K562 (cell line): ENCODE measurements at regions not wholly inside any gene's neighbourhood (a gene's known extent, or its start where the extent isn't known, plus 50 kb on each side); places are given as distances from the start of the nearest gene placed in this dataset.

Experiments used
- ATAC-seq: fragments of 200-7000 bp; cut with Tn5 transposase; 3 replicates; pipeline ENCODE4 v1.9.1; 2020; ENCODE audit warnings: moderate library complexity
- BruUV-seq: library from RNA; stranded (reverse); fragments of 400-500 nt; replicated peaks from 2 replicates; lab custom pipeline; 2021; lab: Mats Ljungman, UMichigan
- CTCF ChIA-PET: fragments of 300-600 bp; formaldehyde crosslinking; extraction: SDS; loops from one replicate; lab custom pipeline; 2021; ENCODE audit warnings: low intra/inter-chr PET ratio; lab: Yijun Ruan, JAX
- POLR2A ChIA-PET: fragments of 300-600, 350-650 bp; sonication (Branson Sonifier 250); formaldehyde crosslinking; extraction: SDS; loops from one replicate; lab custom pipeline; 2021; ENCODE audit warnings: antibody characterized with exemption, inconsistent platforms; lab: Yijun Ruan, JAX
- DNase-seq, 4 experiments: peaks; one replicate each; pipeline versions ENCODE4 v3.0.0 to v3.0.0-alpha.2; 2011 to 2018; ENCODE audit warnings: low spot score in 3 of 4, mixed read lengths in 3 of 4; ENCODE audit errors: extremely low read depth in 1 of 4
- FAIRE-seq: peaks from 2 replicates; lab custom pipeline; 2011; peaks lifted over from hg19 to GRCh38; lab: Jason Lieb, UNC
- H2AFZ ChIP-seq: 2 replicates; pipeline ENCODE4 v1.6.0; 2011; ENCODE audit warnings: low read depth, low read length, control low read depth, inconsistent platforms
- H3K27ac ChIP-seq: fragments of 200-600 bp; 3 replicates; pipeline ENCODE4 v1.8.0; 2011; ENCODE audit warnings: low read depth, mild to moderate bottlenecking, control low read depth, inconsistent platforms, low read length, moderate library complexity, mixed read lengths; ENCODE audit errors: extremely low read depth
- H3K27me3 ChIP-seq, 2 experiments: fragments of 300-600 bp in 1 of 2; 2 replicates in 1 of 2; 3 replicates in 1 of 2; pipeline versions ENCODE4 v1.6.0 to v1.8.0; 2011; ENCODE audit warnings: inconsistent platforms in 2 of 2, low read length in 2 of 2, mild to moderate bottlenecking in 1 of 2, mixed read lengths in 1 of 2, moderate library complexity in 1 of 2; ENCODE audit not compliant: control insufficient read depth in 2 of 2, insufficient read depth in 2 of 2
- H3K36me3 ChIP-seq: fragments of 300-600 bp; 3 replicates; pipeline ENCODE4 v1.8.0; 2011; ENCODE audit warnings: mild to moderate bottlenecking, low read length, inconsistent platforms; ENCODE audit not compliant: control insufficient read depth, insufficient read depth
- H3K4me1 ChIP-seq, 2 experiments: fragments of 200-600 bp in 1 of 2; replicated peaks in 1 of 2; 2 replicates in 1 of 2; 3 replicates in 1 of 2; pipeline versions ENCODE4 v1.5.1 to v1.8.0; 2011; ENCODE audit warnings: inconsistent platforms in 2 of 2, low read length in 2 of 2, mild to moderate bottlenecking in 1 of 2, mixed read lengths in 1 of 2, moderate library complexity in 1 of 2; ENCODE audit not compliant: control insufficient read depth in 2 of 2, insufficient read depth in 2 of 2
- H3K4me2 ChIP-seq: 2 replicates; pipeline ENCODE4 v1.6.1; 2011; ENCODE audit warnings: low read length, control low read depth, inconsistent platforms, mixed read lengths; ENCODE audit not compliant: insufficient read depth
- H3K4me3 ChIP-seq: fragments of 200-600 bp; sonication (generic), shearing (Covaris generic); 2 replicates; pipeline ENCODE4 v1.5.1; 2016; ENCODE audit warnings: control low read depth, inconsistent platforms
- H3K79me2 ChIP-seq: fragments of 200-600 bp; 3 replicates; pipeline ENCODE4 v1.8.0; 2011; ENCODE audit warnings: low read length, inconsistent platforms; ENCODE audit not compliant: control insufficient read depth, insufficient read depth
- H3K9ac ChIP-seq, 2 experiments: 2 replicates each; pipeline versions ENCODE4 v1.6.0 to v1.6.1; 2011; ENCODE audit warnings: low read depth in 2 of 2, low read length in 2 of 2, control low read depth in 1 of 2, inconsistent platforms in 1 of 2, mild to moderate bottlenecking in 1 of 2, mixed read lengths in 1 of 2; ENCODE audit not compliant: insufficient read depth in 1 of 2
- H3K9me1 ChIP-seq: one replicate; pipeline ENCODE4 v1.6.0; 2011; ENCODE audit warnings: inconsistent platforms, mild to moderate bottlenecking, low read length, moderate library complexity; ENCODE audit not compliant: control insufficient read depth, insufficient read depth
- H3K9me3 ChIP-seq: replicated peaks from 2 replicates; pipeline ENCODE4 v1.5.1; 2011; ENCODE audit warnings: low read depth, low read length, inconsistent platforms; ENCODE audit not compliant: control insufficient read depth, insufficient read depth
- H4K20me1 ChIP-seq: replicated peaks from 2 replicates; pipeline ENCODE4 v1.6.1; 2011; ENCODE audit warnings: low read length, inconsistent platforms, mixed read lengths; ENCODE audit not compliant: control insufficient read depth, insufficient read depth
- ATF1 ChIP-seq, 2 experiments: fragments of 450-650 bp in 1 of 2; IDR thresholded peaks; 2 replicates each; pipeline ENCODE4 v1.6.1; 2016; ENCODE audit warnings: missing compliant biosample characterization in 1 of 2, missing genetic modification characterization in 1 of 2
- CREB3L1 ChIP-seq: fragments of 450-650 bp; IDR thresholded peaks from 2 replicates; pipeline ENCODE4 v1.6.1; 2014; ENCODE audit warnings: low read depth, mild to moderate bottlenecking, moderate library complexity, borderline replicate concordance
- E2F1 ChIP-seq: sonication (generic); formaldehyde crosslinking; IDR thresholded peaks from 2 replicates; pipeline ENCODE4 v1.8.1; 2023; ENCODE audit warnings: mild to moderate bottlenecking, missing genetic modification reagents, moderate library complexity
- EGR1 ChIP-seq: fragments of 450-650 bp; conservative IDR thresholded peaks from 2 replicates; pipeline ENCODE4 v1.6.1; 2017; ENCODE audit warnings: mild to moderate bottlenecking
- ESRRB ChIP-seq: fragments of 250-450 bp; sonication (Bioruptor Pico); IDR thresholded peaks from 2 replicates; pipeline ENCODE4 v1.5.0; 2020; ENCODE audit warnings: mild to moderate bottlenecking, moderate library complexity, borderline replicate concordance
- ETV6 ChIP-seq, 3 experiments: fragments of 150-350 bp in 1 of 3; sonication (generic) in 1 of 3; formaldehyde crosslinking in 1 of 3; IDR thresholded peaks; 2 replicates each; pipeline versions ENCODE4 v1.6.1 to v1.8.0; 2014 to 2022; ENCODE audit warnings: borderline replicate concordance in 2 of 3, low read depth in 2 of 3, antibody characterized with exemption in 1 of 3, low read length in 1 of 3, mild to moderate bottlenecking in 1 of 3, missing genetic modification reagents in 1 of 3
- KAT2B ChIP-seq: IDR thresholded peaks from one replicate; pipeline ENCODE4 v1.6.1; 2012; ENCODE audit warnings: low read depth, mild to moderate bottlenecking, control low read depth, inconsistent platforms, low read length, moderate library complexity
- MBD1 ChIP-seq: fragments of 250-450 bp; sonication (Bioruptor Pico); IDR thresholded peaks from 2 replicates; pipeline ENCODE4 v1.8.0; 2022; ENCODE audit warnings: inconsistent platforms
- NFE2L1 ChIP-seq: fragments of 450-650 bp; IDR thresholded peaks from 2 replicates; pipeline ENCODE4 v1.6.1; 2016; ENCODE audit warnings: missing genetic modification characterization, low read depth, mild to moderate bottlenecking, missing compliant biosample characterization, moderate library complexity, borderline replicate concordance
- TEAD4 ChIP-seq, 2 experiments: sonication (generic) in 1 of 2; formaldehyde crosslinking in 1 of 2; IDR thresholded peaks; 2 replicates each; pipeline versions ENCODE4 v1.6.1 to v1.8.0; 2012 to 2022; ENCODE audit warnings: borderline replicate concordance in 1 of 2, inconsistent platforms in 1 of 2, low read length in 1 of 2, mild to moderate bottlenecking in 1 of 2, missing genetic modification reagents in 1 of 2
- ZBTB2 ChIP-seq: fragments of 450-650 bp; IDR thresholded peaks from 2 replicates; pipeline ENCODE4 v1.6.1; 2016; ENCODE audit warnings: antibody characterized with exemption
- ZNF224 ChIP-seq: sonication (generic); formaldehyde crosslinking; IDR thresholded peaks from 2 replicates; pipeline ENCODE4 v1.8.0; 2022; ENCODE audit warnings: mild to moderate bottlenecking, missing genetic modification reagents
- ZNF263 ChIP-seq: sonication (generic); formaldehyde crosslinking; IDR thresholded peaks from 2 replicates; pipeline ENCODE4 v1.8.0; 2022; ENCODE audit warnings: mild to moderate bottlenecking, missing genetic modification reagents, borderline replicate concordance
- WGBS: fragments of 100-300 bp; shearing (Covaris generic); methylation state at CpG from one replicate; pipeline ENCODE4 v1.1.6; 2016; ENCODE audit warnings: low coverage, mixed read lengths; ENCODE audit not compliant: insufficient coverage; ENCODE audit errors: missing lambda C conversion rate; 5-methylcytosine and 5-hydroxymethylcytosine counted together
- in situ Hi-C: fragments of 300-500 bp; cut with MboI; formaldehyde crosslinking; loops from 4 replicates; pipeline ENCODE4 v1.15.0; 2018; ENCODE audit warnings: inconsistent platforms, mixed read lengths
- intact Hi-C: fragments of 100-400 bp; cut with micrococcal nuclease; formaldehyde crosslinking; loops from 2 replicates; pipeline ENCODE4 v1.14.2; 2022

GRCh38 chr4:134862116-134862515, 660.5 kb upstream of the PABPC4L start:
- DNase-seq (no peak), ATAC-seq (no peak), FAIRE-seq (no peak)
- intact Hi-C loops (no loop called here), in situ Hi-C loops (no loop called here)
- POLR2A ChIA-PET, result no interaction called here
- H3K79me2 ChIP-seq, result no peaks in the 10 kb centered on the region
- WGBS, result 6% methylated on average over 2 of the region's 2 CpGs
- H3K4me3 ChIP-seq, result no peak overlapping the region
- no peak overlapping the region for H3K4me2 ChIP-seq
- H3K9me3 ChIP-seq, result no peaks in the 10 kb centered on the region
- no peak overlapping the region for H3K9ac ChIP-seq
- H3K27me3 ChIP-seq, result no peaks in the 10 kb centered on the region
- no peak overlapping the region for H3K27ac ChIP-seq
- BruUV-seq, result no TSS peak
- no peak for TF ChIP-seq MBD1
- TF ChIP-seq ZBTB2, result no peak
- TF ChIP-seq ATF1 (CRISPR knock-in tag; IDR thresholded peaks at IDR 0.05), result no peak
- TF ChIP-seq ATF1 (tag; IDR thresholded peaks at IDR 0.05), result no peak
- TF ChIP-seq ETV6 (IDR thresholded peaks at IDR 0.05; ENCODE audit: borderline replicate concordance in 1 of 2, low read depth in 2 of 2, low read length in 1 of 2), result no peak
- TF ChIP-seq ETV6 (CRISPR knock-in tag; IDR thresholded peaks at IDR 0.05; ENCODE audit: borderline replicate concordance), result no peak
- TF ChIP-seq EGR1, result no peak
- no peak for TF ChIP-seq ESRRB (CRISPR knock-in tag)
- no peak for TF ChIP-seq ZNF224
- no peak for TF ChIP-seq TEAD4 (IDR thresholded peaks at IDR 0.05; ENCODE audit: low read length)
- no peak for TF ChIP-seq TEAD4 (CRISPR knock-in tag; IDR thresholded peaks at IDR 0.05; ENCODE audit: borderline replicate concordance)
- no peak for TF ChIP-seq NFE2L1
- TF ChIP-seq ZNF263, result no peak
- no peak for TF ChIP-seq E2F1 (CRISPR knock-in tag)
- TF ChIP-seq CREB3L1, result no peak
- no peak for TF ChIP-seq KAT2B
- TF ChIP-seq, all 486 proteins: peak for 0
- Histone ChIP-seq H4K20me1 (no peaks in the 10 kb centered on the region), H3K9me1 (no peaks in the 10 kb centered on the region), H3K36me3 (no peaks in the 10 kb centered on the region), H2AFZ (no peak overlapping the region), H3K4me1 (no peaks in the 10 kb centered on the region)
- CTCF ChIA-PET, result no interaction called here
